GM18511 (cell line): ENCODE measurements at regions not wholly inside any gene's neighbourhood (a gene's known extent, or its start where the extent isn't known, plus 50 kb on each side); places are given as distances from the start of the nearest gene placed in this dataset.
A peak's percentile ranks its signal among the peaks of the same experiment; 100 is the strongest.

Experiments
- ATAC-seq: cut with Tn5 transposase; IDR thresholded peaks from one replicate; pipeline ENCODE4 v1.9.1; 2021; ENCODE audit warnings: mild to moderate bottlenecking, moderate library complexity; ENCODE audit not compliant: unreplicated experiment

DNA sequence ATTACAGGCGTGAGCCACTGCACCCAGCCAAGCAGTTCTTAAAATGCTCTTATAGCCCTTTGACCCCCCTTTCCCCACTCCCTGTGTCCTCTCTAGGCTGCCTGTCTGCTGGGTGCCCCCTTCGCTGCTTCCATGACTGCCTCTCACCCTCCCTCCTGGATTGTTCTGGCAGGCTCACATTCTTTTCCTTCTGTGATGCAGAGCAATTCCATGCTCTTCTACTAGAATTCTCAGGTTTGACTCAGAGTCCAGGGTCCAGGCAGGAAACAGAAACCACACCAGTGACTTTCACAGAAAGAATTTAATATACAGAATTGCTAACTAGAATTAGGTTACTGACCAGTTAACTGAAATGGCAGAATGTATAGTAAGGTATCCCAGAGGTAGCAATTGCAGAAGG, 244.8 kb downstream of the BAMBI start:
- ATAC-seq = no peak

DNA sequence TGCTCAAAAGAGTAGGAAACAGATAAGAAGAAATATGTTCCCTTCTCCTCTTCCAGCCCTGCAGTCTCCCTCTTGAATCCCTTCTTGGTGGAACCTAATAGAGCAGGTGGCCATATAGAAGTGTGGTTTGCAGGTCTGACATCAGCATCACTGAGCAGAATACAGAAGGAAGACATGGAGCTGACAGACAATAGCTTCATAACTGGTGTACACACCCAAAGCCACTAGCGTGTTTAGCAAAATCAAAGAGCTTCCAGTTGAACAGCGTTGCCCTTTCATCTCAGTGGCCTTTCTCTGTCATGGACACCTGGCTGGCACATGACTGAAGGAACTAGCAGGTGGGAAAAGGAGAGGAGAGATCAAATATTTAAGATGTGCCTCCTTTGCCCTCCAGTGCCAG, 245.5 kb downstream of the BAMBI start:
- ATAC-seq = no peak

DNA sequence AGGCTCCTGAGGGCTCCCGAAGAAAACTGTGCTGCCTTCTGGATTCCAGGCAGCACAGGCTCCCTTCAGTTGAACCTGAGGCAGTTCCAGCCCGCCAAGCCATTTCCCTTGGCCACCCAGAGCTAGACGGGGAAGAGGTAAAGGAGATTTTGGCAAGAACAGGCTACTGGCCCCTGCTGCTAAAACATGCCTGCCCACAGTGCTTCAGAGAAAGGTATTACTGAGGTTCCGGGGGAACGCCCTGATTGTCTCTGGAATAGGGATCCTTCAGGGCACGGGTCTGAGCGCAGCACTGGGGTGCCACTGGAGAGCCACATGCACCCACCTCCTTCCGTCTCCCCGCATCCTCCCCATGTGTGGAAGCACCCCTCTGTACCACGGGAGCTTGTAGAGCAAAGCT, 247.4 kb downstream of the BAMBI start:
- no peak for ATAC-seq

DNA sequence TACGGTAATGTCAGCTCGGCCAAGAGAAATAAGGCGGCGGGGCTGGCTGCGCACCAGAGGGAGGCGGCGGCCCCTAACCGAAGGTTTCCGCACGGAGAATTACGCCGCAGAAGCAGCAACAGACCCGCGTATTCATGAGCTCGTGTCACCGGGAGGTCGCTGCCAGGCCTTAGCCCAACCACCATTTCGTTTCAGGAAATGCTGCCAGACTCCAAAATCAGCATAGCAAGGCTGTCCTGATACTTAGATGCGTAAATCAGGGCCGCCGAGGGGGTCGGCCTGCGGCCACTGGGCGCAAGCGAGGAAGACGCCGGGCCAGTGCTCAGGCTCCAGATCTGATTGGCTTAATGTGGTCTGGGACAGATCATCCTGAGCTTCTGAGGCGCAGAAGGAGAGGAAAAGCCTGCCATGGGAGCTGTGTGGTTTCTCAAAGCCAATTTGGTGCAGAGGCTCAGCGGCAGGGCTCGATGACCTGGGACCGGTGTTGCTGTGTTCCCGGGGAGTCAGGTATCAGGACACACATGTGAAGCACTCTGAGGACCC, 247.9 kb downstream of the BAMBI start:
- ATAC-seq = no peak

DNA sequence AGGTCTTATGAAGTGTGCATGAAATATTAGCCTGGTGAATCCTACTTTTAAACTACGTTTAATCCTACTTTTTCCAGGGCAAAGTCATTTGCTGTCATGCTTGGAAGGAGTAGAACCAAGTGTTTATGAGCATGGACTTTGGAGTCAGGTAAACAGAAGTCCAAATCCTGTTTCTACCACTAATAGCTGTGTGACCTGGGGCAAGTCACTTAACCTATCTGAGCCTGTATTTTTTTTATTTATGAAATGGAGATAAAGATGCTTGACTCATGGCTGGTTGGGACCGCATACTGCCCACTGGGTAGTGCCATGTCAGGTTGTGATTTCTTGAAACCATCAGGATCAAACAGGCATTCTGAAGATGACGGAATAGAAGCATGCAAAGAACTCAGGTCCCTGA, 249.6 kb downstream of the BAMBI start:
- no peak for ATAC-seq

DNA sequence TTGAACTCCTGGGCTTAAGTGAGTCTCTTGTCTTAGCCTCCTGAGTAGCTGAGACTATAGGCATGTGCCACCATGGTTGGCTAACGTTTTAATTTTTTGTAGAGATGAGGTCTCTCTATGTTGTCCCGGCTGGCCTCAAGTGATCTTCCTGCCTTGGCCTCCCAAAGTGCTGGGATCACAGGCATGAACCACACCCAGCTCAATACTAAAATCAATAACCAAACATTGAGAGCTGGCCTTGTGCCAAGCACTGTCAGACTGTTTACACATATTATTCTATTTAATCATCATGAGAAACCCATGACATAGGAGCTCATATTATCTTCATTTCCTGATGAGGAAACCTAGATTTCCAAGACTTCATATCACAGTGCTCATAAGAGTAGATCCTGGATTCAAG, 251.2 kb downstream of the BAMBI start:
- no peak for ATAC-seq

DNA sequence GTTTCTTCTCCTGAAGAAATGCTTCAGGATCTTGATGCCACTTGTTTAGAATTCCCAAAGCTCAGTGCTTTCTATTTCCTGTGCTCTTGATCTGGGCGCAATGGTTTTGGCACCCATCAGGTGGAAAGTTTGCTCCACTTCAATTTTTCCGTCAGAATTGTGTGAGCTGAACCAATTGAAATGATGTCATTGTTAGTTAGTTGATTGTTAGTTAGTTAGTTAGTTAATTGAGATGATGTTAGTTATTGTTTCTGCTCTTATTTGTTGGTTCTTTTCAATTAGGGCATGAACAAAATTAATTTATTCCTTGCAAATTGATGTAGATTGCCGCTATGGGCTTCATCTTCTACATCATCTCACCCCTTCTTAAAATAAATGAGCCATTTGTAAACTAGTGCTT, 252.6 kb downstream of the BAMBI start:
- no peak for ATAC-seq

DNA sequence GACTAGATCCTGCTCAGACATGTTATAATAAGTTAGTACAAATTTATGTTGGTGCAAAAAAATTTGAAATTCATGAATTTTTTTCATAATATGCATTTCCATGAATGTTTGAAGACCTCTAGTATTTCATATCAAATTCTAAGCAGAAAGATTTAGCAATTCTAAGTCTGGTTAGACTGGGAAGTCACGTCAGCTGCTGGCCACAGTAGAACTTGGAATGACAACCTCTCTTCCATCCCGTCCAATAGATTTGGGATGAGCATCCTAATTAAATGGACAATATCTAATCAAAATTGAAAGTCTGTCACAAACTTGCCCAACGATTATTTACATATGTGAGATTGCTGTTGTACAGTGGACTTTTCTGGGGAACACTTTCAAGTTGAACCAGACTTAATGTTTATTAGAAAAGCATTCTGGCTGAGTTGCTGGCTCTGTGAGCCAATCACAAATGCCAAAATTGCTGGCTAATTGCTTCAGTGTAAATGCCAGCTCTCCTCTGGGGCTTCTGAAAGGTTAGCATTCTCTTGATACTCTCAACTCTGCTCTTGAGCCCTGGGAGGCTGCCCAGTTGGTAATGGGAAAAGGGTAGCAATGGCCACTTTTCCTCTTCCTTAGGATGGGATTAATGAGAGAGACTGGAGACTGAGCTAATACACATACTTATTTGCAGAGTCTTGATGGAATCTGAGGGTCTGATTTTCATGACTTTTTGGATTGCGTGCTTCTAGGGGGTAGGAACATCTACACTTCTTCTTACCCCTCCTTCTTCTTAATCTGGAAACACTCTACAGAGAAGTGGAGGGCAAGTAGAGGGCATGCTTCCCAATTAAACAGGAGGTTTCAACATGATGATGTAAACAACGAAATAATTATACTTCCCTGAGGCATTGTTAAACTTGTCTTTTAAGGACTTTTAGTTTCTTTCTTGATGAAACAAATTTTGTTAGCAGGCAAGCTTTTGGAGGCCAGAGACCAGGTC, 253.5 kb downstream of the BAMBI start:
- ATAC-seq = no peak

DNA sequence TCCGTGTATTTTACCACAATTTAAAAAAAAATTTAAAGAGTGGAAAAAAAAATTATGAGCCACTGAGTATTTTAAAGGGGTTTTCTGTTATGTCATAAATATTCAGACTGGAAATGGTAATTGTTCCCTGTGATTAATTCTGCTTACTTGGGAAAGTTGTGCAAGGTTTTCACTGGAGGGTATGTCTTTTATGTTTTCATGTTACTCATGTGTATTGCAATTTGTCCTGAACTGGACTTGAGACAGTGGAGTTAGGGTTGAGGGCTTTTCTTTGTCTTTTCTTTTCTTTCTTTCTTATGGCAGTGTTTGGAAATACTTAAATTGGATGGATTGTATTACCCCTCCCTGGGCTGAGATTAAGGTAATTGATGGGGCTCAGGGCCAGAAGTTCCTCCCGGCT, 257.7 kb downstream of the BAMBI start:
- no peak for ATAC-seq

DNA sequence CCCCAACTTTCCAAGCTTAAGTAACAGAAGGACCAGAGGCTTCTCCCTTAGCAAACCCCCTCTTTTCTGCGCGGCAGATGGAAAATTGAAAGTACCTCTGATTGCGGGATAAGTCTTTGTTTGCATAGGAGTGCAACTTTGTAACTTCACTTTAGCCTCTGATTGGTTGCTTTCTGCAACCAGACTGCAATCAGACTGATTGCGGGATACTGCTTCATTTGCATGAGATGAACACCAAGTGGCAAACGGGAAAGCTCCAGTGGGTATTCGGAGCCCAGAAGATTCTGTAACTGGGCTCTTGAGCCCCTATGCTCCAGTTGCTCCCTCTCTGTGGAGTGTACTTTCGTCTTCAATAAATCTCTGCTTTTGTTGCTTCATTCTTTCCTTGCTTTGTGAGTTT, 260.6 kb downstream of the BAMBI start:
- no peak for ATAC-seq

DNA sequence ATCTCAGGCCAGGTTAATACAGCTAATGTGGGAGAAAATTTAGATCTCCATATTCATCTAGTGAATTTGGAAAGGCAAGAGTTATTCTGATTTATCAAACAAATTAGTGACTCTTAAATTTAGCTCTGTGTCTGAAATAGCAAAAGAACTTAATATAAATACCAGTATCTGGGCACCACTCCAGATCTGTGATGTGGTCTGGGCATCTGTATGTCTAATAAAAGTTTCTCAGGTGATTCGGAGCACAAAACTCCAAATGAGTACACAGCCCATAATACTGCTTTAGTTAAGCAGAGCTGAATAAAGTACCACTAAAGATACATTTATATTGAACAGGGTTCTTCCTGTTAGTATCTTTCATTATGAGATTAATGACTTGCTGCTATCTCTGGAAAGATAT, 261.4 kb downstream of the BAMBI start:
- no peak for ATAC-seq

DNA sequence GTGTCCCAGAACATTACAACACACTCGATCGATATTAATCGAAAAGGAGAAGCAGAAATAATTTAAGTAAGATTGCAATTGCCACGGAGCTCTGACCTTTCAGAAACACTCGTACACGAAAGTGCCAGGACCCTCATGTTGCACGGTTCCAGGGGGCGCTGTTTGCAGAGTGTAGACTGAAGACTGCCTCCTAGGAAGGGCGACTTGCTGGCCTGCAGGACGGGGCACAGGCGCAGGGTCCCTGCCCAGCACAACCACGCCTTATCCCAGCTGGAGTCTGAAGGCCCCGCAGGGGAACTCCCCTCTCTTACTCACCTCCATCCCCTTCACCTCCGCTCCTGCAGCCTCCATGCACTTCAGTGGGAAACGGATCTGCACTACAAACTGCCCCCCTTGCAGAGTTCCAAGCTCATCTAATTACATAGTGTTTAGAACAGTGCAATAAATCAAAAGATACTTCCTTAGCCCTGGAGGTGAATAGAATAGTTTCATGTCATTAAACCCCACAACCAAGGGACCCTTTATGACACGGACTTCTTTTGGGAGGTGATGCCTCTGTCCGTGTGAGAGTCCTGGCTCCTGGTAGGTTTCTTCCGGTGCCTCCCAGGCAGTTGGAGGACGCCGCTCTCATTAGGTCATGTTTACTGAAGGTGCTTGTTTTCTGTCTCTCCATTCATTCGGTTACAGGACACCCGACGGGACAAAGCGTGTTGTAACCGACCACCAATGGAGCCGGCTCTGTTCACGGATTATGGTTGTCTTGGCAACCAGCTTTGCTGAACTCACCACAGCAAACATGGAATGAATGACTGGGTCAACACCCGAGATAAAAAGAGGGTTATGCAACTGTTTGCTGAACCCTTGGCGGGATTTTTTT, 262.2 kb downstream of the BAMBI start:
- ATAC-seq = no peak

DNA sequence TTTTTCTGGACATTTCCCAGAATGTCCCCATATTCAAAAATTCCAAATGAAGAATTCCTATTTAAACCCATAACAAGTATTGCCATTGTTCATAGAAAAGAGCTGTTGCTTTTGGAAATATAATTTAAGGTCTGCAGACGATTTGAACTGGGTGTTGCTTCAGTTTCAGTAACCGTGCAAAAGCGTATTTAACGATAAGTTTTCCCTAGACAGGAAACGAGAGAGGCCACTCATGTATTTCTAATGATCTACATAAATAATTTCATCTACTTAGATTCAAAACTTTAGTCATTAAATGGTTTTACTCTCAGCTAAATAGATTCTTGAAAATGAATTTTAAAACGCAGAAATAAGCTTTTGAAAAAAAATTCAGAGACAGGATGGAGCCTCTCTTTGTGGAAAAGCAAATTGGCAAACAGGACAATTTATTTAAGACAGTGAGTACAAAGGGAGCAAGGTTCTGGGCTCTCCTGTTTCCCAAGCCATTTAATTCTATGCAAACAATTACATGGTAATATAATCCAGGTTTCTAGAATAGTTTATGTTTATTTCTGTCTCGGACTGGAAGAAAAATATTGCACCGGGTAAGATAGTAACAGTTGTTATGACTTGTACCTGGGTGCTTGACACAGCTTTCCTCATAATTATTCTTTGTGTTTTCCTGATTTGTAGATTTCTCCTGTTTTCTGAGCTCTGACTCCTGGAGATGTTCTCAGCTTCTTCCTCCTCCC, 263.0 kb downstream of the BAMBI start:
- no peak for ATAC-seq

DNA sequence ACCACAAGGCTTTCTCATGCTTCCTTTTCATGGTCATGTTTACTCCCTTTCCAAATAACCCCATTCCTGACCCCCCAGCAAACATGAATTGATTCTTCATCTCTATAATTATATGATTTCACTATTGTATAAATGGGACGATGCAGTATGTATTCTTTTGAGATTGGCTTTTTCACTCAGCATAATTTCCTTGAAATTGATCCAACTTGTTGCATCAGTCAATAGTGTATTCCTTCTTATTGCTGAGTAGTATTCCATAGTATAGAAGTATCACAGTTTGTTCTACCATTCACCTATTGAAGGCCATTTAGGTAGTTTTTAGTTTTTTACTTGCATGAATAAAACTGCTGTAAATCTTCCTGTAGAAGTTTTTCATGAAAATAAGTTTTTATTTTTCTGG, 264.7 kb downstream of the BAMBI start:
- no peak for ATAC-seq

DNA sequence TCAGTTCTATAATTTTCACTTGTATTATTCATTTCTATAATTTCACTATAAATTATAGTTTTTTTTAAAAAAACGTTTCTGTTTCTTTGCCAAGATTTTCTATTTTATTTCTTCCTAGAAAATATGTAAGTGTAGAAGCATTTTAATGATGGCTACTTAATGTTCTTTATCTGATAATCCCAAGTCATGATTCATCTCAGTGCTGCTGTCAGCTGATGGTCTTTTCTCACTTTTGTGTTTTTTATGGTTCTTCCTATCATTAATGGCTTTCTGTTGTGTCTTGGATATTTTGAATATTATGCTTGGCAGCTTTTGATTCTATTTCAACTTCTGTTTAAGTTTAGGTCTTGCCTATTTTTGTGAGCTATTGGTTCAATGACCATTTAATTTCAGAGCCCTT, 268.6 kb downstream of the BAMBI start:
- no peak for ATAC-seq

DNA sequence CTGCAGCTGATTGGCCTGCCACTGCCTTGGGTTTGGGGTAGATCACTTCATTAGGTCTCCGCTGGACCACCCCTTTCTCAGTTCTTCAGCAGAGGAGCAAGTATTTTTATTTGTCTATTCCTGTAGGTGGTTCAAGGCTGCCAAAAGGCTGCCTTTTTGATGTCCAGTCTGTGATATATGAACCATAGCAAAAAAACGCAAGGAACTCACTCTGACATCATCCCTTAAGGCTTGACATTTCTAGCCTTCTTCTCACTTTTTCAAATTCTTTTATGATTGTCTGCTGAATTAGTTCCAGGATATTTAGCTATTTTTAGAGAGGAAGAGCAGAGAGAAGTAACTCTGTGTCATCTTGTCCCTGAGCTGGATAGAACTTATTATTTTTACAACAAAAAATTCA, 269.2 kb downstream of the BAMBI start:
- ATAC-seq = no peak

DNA sequence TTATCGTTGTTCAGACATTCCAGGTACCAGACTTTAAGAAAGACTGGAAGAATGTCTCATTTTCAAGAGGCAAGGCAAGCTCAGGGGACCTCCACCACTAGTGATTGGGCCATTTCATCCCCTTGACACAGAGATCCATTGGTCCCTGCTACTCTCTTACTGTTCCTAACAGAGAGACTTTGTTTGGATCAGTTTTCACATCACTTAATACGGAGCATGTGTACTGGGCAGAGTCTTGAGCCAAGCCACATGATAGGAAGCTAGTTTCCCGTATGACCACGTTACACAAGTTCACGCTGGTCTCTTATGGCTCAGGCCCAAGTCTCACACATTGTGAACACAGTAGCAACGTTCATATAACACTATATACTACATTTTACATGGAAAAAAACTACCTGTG, 269.9 kb downstream of the BAMBI start:
- ATAC-seq = no peak

DNA sequence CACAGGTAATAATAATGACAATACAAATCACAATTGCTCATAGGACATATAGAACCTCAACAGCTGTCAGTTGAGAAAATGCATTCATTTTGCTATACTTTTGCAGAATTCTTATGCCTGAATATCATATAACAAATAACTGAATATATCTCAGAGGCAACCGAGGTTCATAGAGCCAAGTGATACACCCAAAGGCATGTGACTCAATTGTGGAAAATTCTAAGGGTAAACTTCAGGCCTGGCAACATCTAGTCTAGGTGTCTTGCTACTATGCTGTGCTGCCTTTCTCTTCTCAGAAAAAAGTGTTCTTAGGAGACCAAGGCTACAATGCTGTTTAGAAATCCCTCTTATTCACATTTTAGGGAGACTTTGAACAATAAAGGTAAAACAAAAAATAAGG, 270.7 kb downstream of the BAMBI start:
- ATAC-seq = no peak

DNA sequence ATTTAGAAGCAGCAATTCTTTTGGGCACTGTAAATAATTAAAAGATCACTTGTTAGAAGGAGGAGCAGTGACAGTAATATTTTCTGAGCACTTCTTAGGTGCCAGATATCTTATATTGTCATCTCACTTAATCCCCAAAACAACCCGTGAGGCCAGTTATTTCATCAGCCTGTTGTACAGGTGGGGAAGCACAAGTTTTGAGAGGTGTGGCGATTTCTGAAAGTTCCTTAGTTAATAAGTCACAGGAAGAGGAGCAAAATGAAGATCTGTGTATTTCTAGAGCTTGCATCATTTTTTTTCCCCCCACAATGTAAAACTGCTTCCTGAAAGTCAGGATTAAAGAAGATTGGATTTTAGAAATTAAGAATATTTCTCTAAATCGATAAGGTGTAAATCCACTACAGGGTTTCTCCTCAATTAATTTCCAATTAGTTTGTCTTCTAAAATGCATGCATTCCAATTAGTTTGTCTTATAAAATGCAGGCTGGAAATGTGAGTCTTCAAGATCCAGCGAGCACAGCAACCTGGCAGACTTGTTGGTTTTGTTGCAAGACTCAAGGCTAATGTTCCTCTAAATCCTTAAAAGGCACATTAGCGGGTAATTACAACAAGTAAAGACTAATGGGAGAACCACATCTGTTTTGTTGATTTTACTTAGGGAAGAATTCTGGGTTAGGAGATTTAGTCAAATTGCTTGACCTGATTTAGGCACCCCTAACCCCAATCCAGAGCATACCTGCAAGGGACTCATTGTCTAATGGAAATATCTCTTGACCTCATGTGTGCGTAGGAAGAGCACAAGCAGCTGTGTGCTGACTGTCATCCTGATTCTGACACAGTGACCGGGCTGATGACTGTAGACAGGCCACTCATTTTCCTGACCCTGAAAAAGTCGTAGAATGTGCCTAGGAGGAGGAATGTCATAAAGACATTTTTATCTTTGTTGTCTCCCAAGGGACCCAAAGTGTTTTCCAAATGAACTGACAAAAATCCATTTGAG, 272.0 kb downstream of the BAMBI start:
- peak; percentile 66 for ATAC-seq

DNA sequence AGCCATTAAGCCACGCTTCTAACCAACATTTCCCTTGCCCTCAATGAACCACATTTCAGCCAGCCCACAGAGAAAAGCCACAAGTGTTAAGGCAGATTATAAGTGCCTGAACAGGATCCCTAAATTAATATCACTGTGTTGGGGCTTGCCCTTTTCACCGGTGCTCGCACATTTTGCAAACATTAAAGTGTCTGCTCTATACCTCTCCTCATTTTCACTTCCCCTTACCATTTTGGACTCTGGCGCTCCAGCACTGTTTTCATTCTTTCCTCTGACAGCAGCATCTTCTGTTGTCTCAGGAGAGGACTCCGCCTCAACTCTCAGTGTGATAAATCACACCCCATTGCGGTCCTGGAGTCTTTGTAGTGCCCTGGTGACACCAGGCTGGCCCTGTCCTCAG, 274.2 kb downstream of the BAMBI start:
- peak; percentile 74 for ATAC-seq
